ENCODE measurements at regions not wholly inside any gene's neighbourhood (a gene's known extent, or its start where the extent isn't known, plus 50 kb on each side); places are given as distances from the start of the nearest gene placed in this dataset.

DNA sequence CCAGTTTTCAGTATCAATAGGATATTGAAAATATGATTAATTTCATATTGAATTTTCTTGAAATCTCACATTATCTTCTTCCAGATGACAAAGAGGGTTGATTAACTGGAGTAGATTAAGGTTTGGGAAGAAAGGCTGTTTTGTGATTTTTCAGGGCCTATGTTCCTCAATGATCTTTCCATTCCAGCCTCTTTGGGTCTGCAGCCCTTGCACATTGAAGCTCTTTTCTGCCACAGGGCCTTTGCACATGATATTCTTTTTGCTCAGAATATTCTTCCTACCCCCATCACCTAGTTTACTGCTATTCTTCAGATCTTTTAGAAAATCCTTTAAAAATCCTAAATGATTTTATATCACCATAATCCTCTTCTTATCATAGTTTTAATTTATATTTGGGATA is 449.6 kb downstream of the PLCL1 start:
- no peak for DNase-seq
- no peaks in the 10 kb centered on the region for H3K27me3 ChIP-seq
- H3K4me3 ChIP-seq (ENCODE audit: low read depth, low read length) = no peak overlapping the region
- H3K4me1 ChIP-seq = no peaks in the 10 kb centered on the region
- TF ChIP-seq, protein P1, sequence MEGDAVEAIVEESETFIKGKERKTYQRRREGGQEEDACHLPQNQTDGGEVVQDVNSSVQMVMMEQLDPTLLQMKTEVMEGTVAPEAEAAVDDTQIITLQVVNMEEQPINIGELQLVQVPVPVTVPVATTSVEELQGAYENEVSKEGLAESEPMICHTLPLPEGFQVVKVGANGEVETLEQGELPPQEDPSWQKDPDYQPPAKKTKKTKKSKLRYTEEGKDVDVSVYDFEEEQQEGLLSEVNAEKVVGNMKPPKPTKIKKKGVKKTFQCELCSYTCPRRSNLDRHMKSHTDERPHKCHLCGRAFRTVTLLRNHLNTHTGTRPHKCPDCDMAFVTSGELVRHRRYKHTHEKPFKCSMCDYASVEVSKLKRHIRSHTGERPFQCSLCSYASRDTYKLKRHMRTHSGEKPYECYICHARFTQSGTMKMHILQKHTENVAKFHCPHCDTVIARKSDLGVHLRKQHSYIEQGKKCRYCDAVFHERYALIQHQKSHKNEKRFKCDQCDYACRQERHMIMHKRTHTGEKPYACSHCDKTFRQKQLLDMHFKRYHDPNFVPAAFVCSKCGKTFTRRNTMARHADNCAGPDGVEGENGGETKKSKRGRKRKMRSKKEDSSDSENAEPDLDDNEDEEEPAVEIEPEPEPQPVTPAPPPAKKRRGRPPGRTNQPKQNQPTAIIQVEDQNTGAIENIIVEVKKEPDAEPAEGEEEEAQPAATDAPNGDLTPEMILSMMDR (IDR thresholded peaks at IDR 0.05; ENCODE audit: low read depth, low read length) = no peak
- no peaks in the 10 kb centered on the region for H3K9me3 ChIP-seq
- H3K36me3 ChIP-seq = no peaks in the 10 kb centered on the region

DNA sequence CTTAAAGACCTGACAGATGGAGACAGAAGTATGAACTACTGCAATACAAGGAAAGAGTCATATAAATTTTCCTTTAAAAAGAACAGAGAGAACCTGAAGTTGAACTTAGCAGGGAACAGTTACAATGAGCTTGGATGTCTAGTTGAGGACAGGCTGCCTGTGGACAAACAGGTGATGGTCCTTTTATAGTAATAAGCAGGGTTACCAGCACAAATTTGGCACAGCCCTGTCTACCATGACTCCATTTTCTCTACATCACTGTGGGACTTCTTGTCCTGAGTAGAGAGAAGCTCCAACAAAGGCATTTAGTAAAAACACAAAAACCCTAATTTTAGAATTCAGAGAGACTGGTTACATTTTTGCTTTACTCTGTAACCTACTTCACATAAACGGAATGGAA is 448.1 kb downstream of the PLCL1 start:
- H3K4me3 ChIP-seq (ENCODE audit: low read depth, low read length) = no peak overlapping the region
- H3K27me3 ChIP-seq = no peaks in the 10 kb centered on the region
- no peak for DNase-seq
- H3K4me1 ChIP-seq = no peaks in the 10 kb centered on the region
- no peaks in the 10 kb centered on the region for H3K9me3 ChIP-seq
- TF ChIP-seq, protein P1 (IDR thresholded peaks at IDR 0.05; ENCODE audit: low read depth, low read length) = no peak
- H3K36me3 ChIP-seq = no peaks in the 10 kb centered on the region

DNA sequence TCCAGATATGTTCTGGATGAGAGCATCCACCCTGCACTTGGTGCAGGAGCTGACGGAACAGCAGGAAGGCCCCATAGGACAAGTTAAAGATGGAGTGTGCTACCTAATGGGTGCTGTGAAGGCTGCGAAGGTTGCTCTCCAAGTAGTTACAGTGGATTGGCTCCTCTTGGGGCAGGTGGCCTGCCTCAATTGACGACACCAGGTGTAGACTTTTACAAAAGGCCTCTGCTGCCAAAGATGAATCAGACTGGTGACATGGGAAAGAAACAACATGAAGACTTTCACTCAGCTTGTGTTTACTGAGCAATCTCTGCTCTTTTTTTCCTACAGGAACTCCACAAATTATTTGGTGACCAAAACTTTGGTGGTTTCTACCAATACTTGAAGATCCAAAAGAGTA is 437.7 kb downstream of the PLCL1 start:
- no peak for DNase-seq
- Histone ChIP-seq H3K4me1 (no peaks in the 10 kb centered on the region), H3K4me3 (ENCODE audit: low read depth, low read length) (no peak overlapping the region), H3K9me3 (no peaks in the 10 kb centered on the region), H3K27me3 (no peaks in the 10 kb centered on the region), H3K36me3 (no peaks in the 10 kb centered on the region)
- TF ChIP-seq, protein P1 (IDR thresholded peaks at IDR 0.05; ENCODE audit: low read depth, low read length) = no peak

DNA sequence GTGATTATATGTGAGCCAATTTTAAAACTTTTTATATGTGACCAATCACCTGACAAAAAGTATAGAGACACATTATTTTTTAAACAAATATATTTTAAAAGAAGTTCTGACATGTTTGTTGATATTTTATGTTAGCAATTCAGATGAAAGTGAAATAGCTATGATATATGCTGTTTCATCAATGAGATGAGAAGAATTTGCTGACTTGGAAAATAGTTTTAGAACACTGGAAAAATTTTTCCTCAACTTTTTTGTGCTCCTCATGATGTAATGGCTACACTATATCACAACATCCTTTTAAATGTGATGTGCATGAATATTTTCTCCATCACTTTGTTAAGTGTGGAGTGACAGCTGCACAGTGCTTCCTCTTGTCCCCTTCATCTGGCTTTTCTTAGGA is 434.0 kb downstream of the PLCL1 start:
- TF ChIP-seq, protein P1 (IDR thresholded peaks at IDR 0.05; ENCODE audit: low read depth, low read length) = no peak
- H3K36me3 ChIP-seq = no peaks in the 10 kb centered on the region

DNA sequence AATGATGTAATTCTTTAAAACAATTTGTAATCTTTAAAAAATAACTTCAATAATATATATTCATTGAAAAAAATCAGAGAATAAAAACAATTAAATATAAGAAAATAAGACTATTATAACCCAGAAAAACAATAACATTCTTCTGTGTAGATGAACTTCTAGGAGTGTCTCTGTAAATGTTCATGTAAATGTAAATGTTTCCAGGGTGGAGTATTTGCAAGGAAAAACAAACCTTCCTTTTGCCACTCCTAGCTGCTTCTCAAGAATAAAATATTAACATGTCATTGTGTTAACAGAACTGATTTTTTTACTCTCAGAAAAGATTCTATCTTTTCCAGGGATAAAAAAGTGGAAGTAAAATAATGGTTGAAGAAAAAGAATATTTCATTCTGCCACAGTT is 431.9 kb downstream of the PLCL1 start:
- no peak for DNase-seq
- Histone ChIP-seq H3K4me1 (no peaks in the 10 kb centered on the region), H3K4me3 (ENCODE audit: low read depth, low read length) (no peak overlapping the region), H3K9me3 (no peaks in the 10 kb centered on the region), H3K27me3 (no peaks in the 10 kb centered on the region), H3K36me3 (no peaks in the 10 kb centered on the region)
- TF ChIP-seq, protein P1 (IDR thresholded peaks at IDR 0.05; ENCODE audit: low read depth, low read length) = no peak

More for the DNA sequence above, 434.0 kb downstream of the PLCL1 start:
- no peaks in the 10 kb centered on the region for H3K27me3 ChIP-seq
- H3K4me1 ChIP-seq = no peaks in the 10 kb centered on the region
- H3K4me3 ChIP-seq (ENCODE audit: low read depth, low read length) = no peak overlapping the region
- no peaks in the 10 kb centered on the region for H3K9me3 ChIP-seq
- no peak for DNase-seq

DNA sequence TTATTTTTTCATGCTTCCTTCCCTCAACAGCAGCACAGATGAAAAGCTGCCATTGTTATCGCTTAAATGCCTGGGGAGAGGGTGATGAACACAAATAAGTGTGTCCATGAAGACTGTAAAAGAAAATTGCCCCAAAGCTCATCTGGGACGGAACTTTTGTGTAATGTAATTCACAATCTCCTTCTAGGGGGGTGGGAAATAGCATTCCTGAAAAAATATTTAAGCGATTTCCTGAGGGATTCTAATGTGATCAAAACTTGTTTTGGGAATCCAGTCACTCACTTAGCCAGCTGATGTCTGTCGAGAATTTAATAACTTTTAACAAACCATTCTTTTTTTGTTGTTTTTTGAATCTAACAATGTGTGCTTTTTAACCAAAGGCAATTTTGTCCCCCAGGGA is 427.9 kb downstream of the PLCL1 start:
- H3K27me3 ChIP-seq = no peaks in the 10 kb centered on the region
- H3K4me3 ChIP-seq (ENCODE audit: low read depth, low read length) = no peak overlapping the region
- TF ChIP-seq, protein P1 (IDR thresholded peaks at IDR 0.05; ENCODE audit: low read depth, low read length) = no peak
- no peak for DNase-seq
- H3K9me3 ChIP-seq = no peaks in the 10 kb centered on the region
- no peaks in the 10 kb centered on the region for H3K4me1 ChIP-seq
- no peaks in the 10 kb centered on the region for H3K36me3 ChIP-seq

Data from BE2C (cell line).